ENCODE measurements at regions not wholly inside any gene's neighbourhood (a gene's known extent, or its start where the extent isn't known, plus 50 kb on each side); places are given as distances from the start of the nearest gene placed in this dataset.
A peak's percentile ranks its signal among the peaks of the same experiment; 100 is the strongest.
"Not testable (repeated sequence)": the region's sequence is repeated elsewhere in the genome, so short reads cannot be mapped to it uniquely, and the experiment has no call there.

- Histone ChIP-seq H3K27me3 (no peaks in the 10 kb centered on the region), H3K4me3 (no peak overlapping the region), H3K9me3 (no peaks in the 10 kb centered on the region), H3K27ac (no peak overlapping the region), H3K4me1 (no peaks in the 10 kb centered on the region), H3K36me3 (no peaks in the 10 kb centered on the region)
- intact Hi-C loops (cut with DNase I): no loop called here
- no peak for ATAC-seq
- DNase-seq: no peak
- TF ChIP-seq, protein P1, sequence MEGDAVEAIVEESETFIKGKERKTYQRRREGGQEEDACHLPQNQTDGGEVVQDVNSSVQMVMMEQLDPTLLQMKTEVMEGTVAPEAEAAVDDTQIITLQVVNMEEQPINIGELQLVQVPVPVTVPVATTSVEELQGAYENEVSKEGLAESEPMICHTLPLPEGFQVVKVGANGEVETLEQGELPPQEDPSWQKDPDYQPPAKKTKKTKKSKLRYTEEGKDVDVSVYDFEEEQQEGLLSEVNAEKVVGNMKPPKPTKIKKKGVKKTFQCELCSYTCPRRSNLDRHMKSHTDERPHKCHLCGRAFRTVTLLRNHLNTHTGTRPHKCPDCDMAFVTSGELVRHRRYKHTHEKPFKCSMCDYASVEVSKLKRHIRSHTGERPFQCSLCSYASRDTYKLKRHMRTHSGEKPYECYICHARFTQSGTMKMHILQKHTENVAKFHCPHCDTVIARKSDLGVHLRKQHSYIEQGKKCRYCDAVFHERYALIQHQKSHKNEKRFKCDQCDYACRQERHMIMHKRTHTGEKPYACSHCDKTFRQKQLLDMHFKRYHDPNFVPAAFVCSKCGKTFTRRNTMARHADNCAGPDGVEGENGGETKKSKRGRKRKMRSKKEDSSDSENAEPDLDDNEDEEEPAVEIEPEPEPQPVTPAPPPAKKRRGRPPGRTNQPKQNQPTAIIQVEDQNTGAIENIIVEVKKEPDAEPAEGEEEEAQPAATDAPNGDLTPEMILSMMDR (IDR thresholded peaks at IDR 0.05): no peak
These were observed 111.6 kb upstream of the EYA4 start for GRCh38 chr6:133129556-133129955.

GRCh38 chr6:133130863-133131262, 110.3 kb upstream of the EYA4 start:
- DNase-seq (peak in 2 of 4 donors; percentile 69 to 70), ATAC-seq (peak; percentile 99)
- TF ChIP-seq, protein P1 (IDR thresholded peaks at IDR 0.05): no peak
- H3K4me1 ChIP-seq: no peaks in the 10 kb centered on the region
- no peak overlapping the region for H3K27ac ChIP-seq
- H3K36me3 ChIP-seq: no peaks in the 10 kb centered on the region
- H3K27me3 ChIP-seq: no peaks in the 10 kb centered on the region
- intact Hi-C loops (cut with DNase I): no loop called here
- H3K9me3 ChIP-seq: no peaks in the 10 kb centered on the region
- no peak overlapping the region for H3K4me3 ChIP-seq

DNA sequence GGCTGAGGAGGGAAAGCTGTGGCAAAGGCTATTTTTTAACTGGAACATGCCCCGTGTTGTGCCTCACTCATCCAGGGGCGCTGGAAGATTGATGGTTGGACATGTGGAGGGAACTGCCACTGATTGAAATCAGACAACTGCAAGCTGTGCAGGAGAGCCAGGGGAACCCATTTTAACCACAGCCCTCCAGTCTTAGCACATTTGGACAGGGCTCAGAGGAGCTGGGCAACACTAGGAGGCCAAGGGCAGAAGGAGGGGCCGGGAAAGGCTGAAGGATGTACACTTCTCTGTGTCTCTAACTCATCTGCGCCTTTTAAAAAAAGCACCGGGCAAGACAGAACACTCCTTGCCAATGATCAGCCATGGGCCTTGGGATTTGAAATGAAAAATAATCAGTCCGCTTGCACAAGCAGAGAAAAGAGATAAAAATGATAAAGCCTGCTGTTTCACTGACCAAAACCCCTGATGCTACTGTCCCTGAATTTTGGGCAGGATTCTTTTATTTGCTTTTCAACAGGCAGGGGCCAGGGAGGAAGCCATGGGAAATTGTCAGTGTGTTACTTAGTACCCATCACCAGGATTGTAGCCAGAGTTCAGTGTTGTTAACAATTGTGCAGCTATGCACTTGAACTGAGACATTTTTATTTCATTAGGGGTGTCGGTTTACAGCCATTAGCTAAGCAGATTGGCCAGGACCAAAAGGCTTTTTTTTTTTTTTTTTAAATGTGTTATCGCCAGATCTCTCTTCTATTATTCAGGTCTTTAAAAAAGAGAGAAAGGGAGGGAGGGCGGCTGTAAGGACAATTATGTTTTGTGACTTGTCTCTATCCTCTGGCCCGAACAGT, 109.3 kb upstream of the EYA4 start:
- Histone ChIP-seq H3K36me3 (no peaks in the 10 kb centered on the region), H3K4me1 (no peaks in the 10 kb centered on the region), H3K27me3 (no peaks in the 10 kb centered on the region), H3K27ac (no peak overlapping the region), H3K9me3 (no peaks in the 10 kb centered on the region), H3K4me3 (no peak overlapping the region)
- TF ChIP-seq, protein P1 (IDR thresholded peaks at IDR 0.05): no peak
- no peak for ATAC-seq
- DNase-seq: peak in 1 of 4 donors; percentile 28
- intact Hi-C loops (cut with DNase I): no loop called here

- no peak overlapping the region for H3K4me3 ChIP-seq
- ATAC-seq: no peak
- no peak overlapping the region for H3K27ac ChIP-seq
- TF ChIP-seq, protein P1 (IDR thresholded peaks at IDR 0.05): no peak
- DNase-seq: no peak
- intact Hi-C loops (cut with DNase I): no loop called here
- no peaks in the 10 kb centered on the region for H3K36me3 ChIP-seq
- H3K27me3 ChIP-seq: no peaks in the 10 kb centered on the region
- H3K4me1 ChIP-seq: no peaks in the 10 kb centered on the region
- no peaks in the 10 kb centered on the region for H3K9me3 ChIP-seq
These were observed 108.6 kb upstream of the EYA4 start for GRCh38 chr6:133132466-133132971.

DNA sequence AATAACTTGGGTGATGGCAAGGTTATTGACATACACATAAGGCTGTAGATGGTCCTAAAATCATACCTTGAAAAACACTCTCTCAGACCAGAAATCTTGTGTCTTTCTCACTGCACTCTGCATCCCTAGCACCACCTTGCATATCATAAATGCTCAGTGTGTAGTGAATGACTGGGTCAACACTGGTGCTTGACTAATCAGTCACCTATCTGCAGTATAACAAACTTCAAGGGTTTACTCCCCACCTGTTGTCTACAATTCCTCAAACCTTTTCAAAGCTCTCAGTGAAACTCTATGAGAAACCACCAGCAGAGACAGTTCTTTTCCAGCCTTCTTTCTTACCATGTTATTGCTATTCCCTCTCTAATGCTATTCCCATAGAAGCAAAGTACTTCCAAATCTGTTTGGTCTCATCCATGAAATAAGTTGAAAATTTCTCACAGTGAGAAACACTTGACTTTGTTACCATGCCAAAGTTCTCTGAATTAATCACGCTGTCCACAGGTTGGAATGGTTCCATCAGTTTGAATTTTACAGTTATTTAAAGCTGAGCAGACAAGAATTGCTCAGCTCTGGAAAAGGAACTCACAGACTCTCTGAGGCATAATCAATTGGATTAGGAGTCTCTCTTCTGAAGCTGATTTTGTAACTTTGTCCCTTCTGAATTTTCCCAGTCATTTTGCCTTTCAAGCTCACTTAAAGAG, 104.8 kb upstream of the EYA4 start:
- no peak overlapping the region for H3K4me3 ChIP-seq
- TF ChIP-seq, protein P1 (IDR thresholded peaks at IDR 0.05): no peak
- no peaks in the 10 kb centered on the region for H3K4me1 ChIP-seq
- no peak overlapping the region for H3K27ac ChIP-seq
- peaks cover 0 to 5% of the 10 kb centered on the region in 2 donors for H3K9me3 ChIP-seq
- DNase-seq: no peak
- H3K36me3 ChIP-seq: no peaks in the 10 kb centered on the region
- intact Hi-C loops (cut with DNase I): no loop called here
- peak; percentile 78 for ATAC-seq
- H3K27me3 ChIP-seq: no peaks in the 10 kb centered on the region

DNA sequence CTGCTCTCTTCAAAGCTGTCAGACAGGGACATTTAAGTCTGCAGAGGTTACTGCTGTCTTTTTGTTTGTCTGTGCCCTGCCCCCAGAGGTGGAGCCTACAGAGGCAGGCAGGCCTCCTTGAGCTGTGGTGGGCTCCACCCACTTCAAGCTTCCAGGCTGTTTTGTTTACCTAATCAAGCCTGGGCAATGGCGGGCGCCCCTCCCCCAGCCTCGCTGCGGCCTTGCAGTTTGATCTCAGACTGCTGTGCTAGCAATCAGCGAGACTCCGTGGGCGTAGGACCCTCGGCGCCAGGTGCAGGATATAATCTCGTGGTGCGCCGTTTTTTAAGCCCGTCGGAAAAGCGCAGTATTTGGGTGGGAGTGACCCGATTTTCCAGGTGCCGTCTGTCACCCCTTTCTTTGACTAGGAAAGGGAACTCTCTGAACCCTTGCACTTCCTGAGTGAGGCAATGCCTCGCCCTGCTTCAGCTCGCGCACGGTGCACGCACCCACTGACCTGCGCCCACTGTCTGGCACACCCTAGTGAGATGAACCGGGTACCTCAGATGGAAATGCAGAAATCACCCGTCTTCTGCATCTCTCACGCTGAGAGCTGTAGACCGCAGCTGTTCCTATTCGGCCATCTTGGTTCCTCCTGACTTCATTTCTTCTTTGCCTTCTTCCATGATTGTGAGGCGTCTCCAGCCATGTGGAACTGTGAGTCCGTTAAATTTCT, 93.5 kb upstream of the EYA4 start:
- ATAC-seq; H3K27ac ChIP-seq; H3K4me3 ChIP-seq; H3K36me3 ChIP-seq; intact Hi-C loops (cut with DNase I); DNase-seq; H3K27me3 ChIP-seq; H3K4me1 ChIP-seq: not testable (repeated sequence)
- H3K9me3 ChIP-seq: peaks cover 0 to 13% of the 10 kb centered on the region in 2 donors
